Natural killer cell (primary cell): ENCODE measurements at regions not wholly inside any gene's neighbourhood (a gene's known extent, or its start where the extent isn't known, plus 50 kb on each side); places are given as distances from the start of the nearest gene placed in this dataset.

Experiments
- ATAC-seq, 3 donors: fragments of 150-1000 bp in 2 of 3; fragments of 200-7000 bp in 1 of 3; cut with Tn5 transposase; 1 replicate in 1 of 3; 2 replicates in 2 of 3; pipeline ENCODE4 v1.10.0; 2021; ENCODE audit warnings: mild to moderate bottlenecking in 2 of 3, moderate library complexity in 2 of 3
- DNase-seq, 2 donors: peaks; one replicate each; pipeline versions ENCODE4 v3.0.0 to v3.0.0-alpha.2; 2013 to 2021; ENCODE audit warnings: mixed read lengths in 1 of 2
- H3K27ac ChIP-seq: one replicate; pipeline ENCODE4 v1.5.1; 2013; ENCODE audit warnings: mild to moderate bottlenecking, low read length
- H3K27me3 ChIP-seq: one replicate; pipeline ENCODE4 v1.6.1; 2013; ENCODE audit warnings: low read length; ENCODE audit not compliant: control insufficient read depth, insufficient read depth
- H3K36me3 ChIP-seq: one replicate; pipeline ENCODE4 v1.6.1; 2013; ENCODE audit warnings: low read length; ENCODE audit not compliant: control insufficient read depth, insufficient read depth
- H3K4me1 ChIP-seq: one replicate; pipeline ENCODE4 v1.6.1; 2013; ENCODE audit warnings: low read length; ENCODE audit not compliant: control insufficient read depth, insufficient read depth
- H3K4me3 ChIP-seq: one replicate; pipeline ENCODE4 v1.5.1; 2013; ENCODE audit warnings: low read length
- H3K9me3 ChIP-seq: one replicate; pipeline ENCODE4 v1.6.1; 2013; ENCODE audit warnings: low read length; ENCODE audit not compliant: control insufficient read depth, insufficient read depth
- H3K27ac Mint-ChIP-seq, 2 donors: one replicate each; pipeline ENCODE4 v1.8.0; 2022; ENCODE audit warnings: mild to moderate bottlenecking in 2 of 2, mixed read lengths in 2 of 2, moderate library complexity in 1 of 2
- H3K27me3 Mint-ChIP-seq, 2 donors: one replicate each; pipeline ENCODE4 v1.8.0; 2022; ENCODE audit warnings: low read depth in 2 of 2, mixed read lengths in 2 of 2
- H3K36me3 Mint-ChIP-seq: one replicate; pipeline ENCODE4 v1.8.0; 2022; ENCODE audit warnings: mixed read lengths
- H3K4me1 Mint-ChIP-seq, 2 donors: one replicate each; pipeline ENCODE4 v1.8.0; 2022; ENCODE audit warnings: mixed read lengths in 2 of 2
- H3K4me3 Mint-ChIP-seq: one replicate; pipeline ENCODE4 v1.8.0; 2022; ENCODE audit warnings: mild to moderate bottlenecking, moderate library complexity, mixed read lengths
- H3K9me3 Mint-ChIP-seq, 2 donors: one replicate each; pipeline ENCODE4 v1.8.0; 2022; ENCODE audit warnings: mixed read lengths in 2 of 2
- CTCF ChIP-seq: fragments of 200-600 bp; IDR thresholded peaks from one replicate; pipeline ENCODE4 v1.8.0; 2022; ENCODE audit warnings: antibody characterized with exemption
- WGBS: methylation state at CpG from one replicate; pipeline ENCODE4 v1.1.7; 2013; ENCODE audit warnings: missing lambda C conversion rate; ENCODE audit not compliant: insufficient coverage; 5-methylcytosine and 5-hydroxymethylcytosine counted together
- intact Hi-C: fragments of 100-400 bp; cut with micrococcal nuclease; formaldehyde crosslinking; loops from one replicate; pipeline ENCODE4 v1.14.2; 2022

GRCh38 chr3:101149707-101150106, 156.5 kb upstream of the ABI3BP start:
- Histone ChIP-seq H3K36me3 (no peaks in the 10 kb centered on the region), H3K4me3 (no peak overlapping the region), H3K27me3 (peaks cover 5% of the 10 kb centered on the region), H3K27ac (no peak overlapping the region), H3K9me3 (no peaks in the 10 kb centered on the region), H3K4me1 (no peaks in the 10 kb centered on the region)
- 95% methylated on average over 1 of the region's 2 CpGs for WGBS
- H3K27me3 Mint-ChIP-seq: peaks cover 13 to 17% of the 10 kb centered on the region in 2 donors
- H3K27ac Mint-ChIP-seq: no peak overlapping the region
- no peak for ATAC-seq
- no peaks in the 10 kb centered on the region for H3K4me1 Mint-ChIP-seq
- TF ChIP-seq CTCF: no peak
- H3K4me3 Mint-ChIP-seq: no peak overlapping the region
- intact Hi-C loops: no loop called here
- peaks cover 2 to 5% of the 10 kb centered on the region in 2 donors for H3K9me3 Mint-ChIP-seq
- DNase-seq: no peak
- no peaks in the 10 kb centered on the region for H3K36me3 Mint-ChIP-seq

GRCh38 chr3:101149251-101149650, 156.0 kb upstream of the ABI3BP start:
- Mint-ChIP-seq H3K4me1 (no peaks in the 10 kb centered on the region), H3K36me3 (no peaks in the 10 kb centered on the region), H3K9me3 (peaks cover 2 to 5% of the 10 kb centered on the region in 2 donors), H3K27ac (no peak overlapping the region), H3K27me3 (peaks cover 13 to 17% of the 10 kb centered on the region in 2 donors), H3K4me3 (no peak overlapping the region)
- DNase-seq (no peak), ATAC-seq (no peak)
- no peak for TF ChIP-seq CTCF
- H3K4me3 ChIP-seq: no peak overlapping the region
- H3K27ac ChIP-seq: no peak overlapping the region
- intact Hi-C loops: no loop called here
- H3K36me3 ChIP-seq: no peaks in the 10 kb centered on the region
- H3K9me3 ChIP-seq: no peaks in the 10 kb centered on the region
- no peaks in the 10 kb centered on the region for H3K4me1 ChIP-seq
- WGBS: no CpG with 5 or more reads among the region's 1 CpG
- H3K27me3 ChIP-seq: peaks cover 5% of the 10 kb centered on the region

- peaks cover 7% of the 10 kb centered on the region in 2 donors for H3K27me3 Mint-ChIP-seq
- no peak overlapping the region for H3K4me3 Mint-ChIP-seq
- Histone ChIP-seq H3K4me3 (no peak overlapping the region), H3K36me3 (no peaks in the 10 kb centered on the region), H3K9me3 (no peaks in the 10 kb centered on the region), H3K27ac (no peak overlapping the region), H3K4me1 (no peaks in the 10 kb centered on the region), H3K27me3 (peaks cover 5% of the 10 kb centered on the region)
- intact Hi-C loops: no loop called here
- TF ChIP-seq CTCF: no peak
- H3K9me3 Mint-ChIP-seq: peaks cover 2 to 3% of the 10 kb centered on the region in 2 donors
- DNase-seq (no peak), ATAC-seq (no peak)
- no peak overlapping the region for H3K27ac Mint-ChIP-seq
- H3K36me3 Mint-ChIP-seq: no peaks in the 10 kb centered on the region
- 91% methylated on average over 3 of the region's 3 CpGs for WGBS
- H3K4me1 Mint-ChIP-seq: no peaks in the 10 kb centered on the region
These were observed 154.8 kb upstream of the ABI3BP start for GRCh38 chr3:101148001-101148400.

GRCh38 chr3:101146946-101147345, 153.7 kb upstream of the ABI3BP start:
- no peak for TF ChIP-seq CTCF
- Mint-ChIP-seq H3K27ac (no peak overlapping the region), H3K36me3 (no peaks in the 10 kb centered on the region), H3K4me3 (no peak overlapping the region), H3K9me3 (peaks cover 2 to 4% of the 10 kb centered on the region in 2 donors), H3K27me3 (peaks cover 7% of the 10 kb centered on the region in 2 donors), H3K4me1 (no peaks in the 10 kb centered on the region)
- no peak for ATAC-seq
- intact Hi-C loops: no loop called here
- no peak for DNase-seq
- H3K9me3 ChIP-seq: no peaks in the 10 kb centered on the region
- no peaks in the 10 kb centered on the region for H3K36me3 ChIP-seq
- peaks cover 3% of the 10 kb centered on the region for H3K27me3 ChIP-seq
- 82% methylated on average over 2 of the region's 2 CpGs for WGBS
- H3K4me3 ChIP-seq: no peak overlapping the region
- no peak overlapping the region for H3K27ac ChIP-seq
- H3K4me1 ChIP-seq: no peaks in the 10 kb centered on the region
